GM20000 (cell line): ENCODE measurements at regions not wholly inside any gene's neighbourhood (a gene's known extent, or its start where the extent isn't known, plus 50 kb on each side); places are given as distances from the start of the nearest gene placed in this dataset.
"Not testable (repeated sequence)": the region's sequence is repeated elsewhere in the genome, so short reads cannot be mapped to it uniquely, and the experiment has no call there.

Source experiments
- DNase-seq: peaks from one replicate; pipeline ENCODE4 v3.0.0; 2012; ENCODE audit warnings: low spot score
- CTCF ChIP-seq: IDR thresholded peaks from 2 replicates; pipeline ENCODE4 v1.5.1; 2012; ENCODE audit warnings: mild to moderate bottlenecking, control low read depth; ENCODE audit errors: extremely low read depth, missing control alignments

DNA sequence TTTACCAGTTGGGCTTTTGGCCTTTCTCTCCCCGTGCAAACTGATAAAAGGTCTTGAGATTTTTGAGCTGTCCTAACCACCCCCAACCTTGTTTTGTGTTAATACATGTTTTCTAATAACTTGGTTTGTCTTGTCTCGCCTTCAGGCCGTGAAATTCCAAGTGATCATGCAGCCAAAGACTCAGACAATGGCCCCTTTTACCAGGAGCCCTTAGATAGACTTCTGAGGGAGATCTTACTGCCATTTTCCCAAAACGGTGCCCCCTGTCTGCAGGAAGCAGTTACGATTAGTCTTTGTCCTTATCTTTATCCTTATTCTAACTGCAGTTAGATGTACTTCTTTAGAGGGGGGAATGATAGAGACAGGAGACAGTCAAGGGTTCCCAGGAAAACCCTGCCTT lies 245.3 kb upstream of the HDX start:
- no peak for TF ChIP-seq CTCF
- no peak for DNase-seq

DNA sequence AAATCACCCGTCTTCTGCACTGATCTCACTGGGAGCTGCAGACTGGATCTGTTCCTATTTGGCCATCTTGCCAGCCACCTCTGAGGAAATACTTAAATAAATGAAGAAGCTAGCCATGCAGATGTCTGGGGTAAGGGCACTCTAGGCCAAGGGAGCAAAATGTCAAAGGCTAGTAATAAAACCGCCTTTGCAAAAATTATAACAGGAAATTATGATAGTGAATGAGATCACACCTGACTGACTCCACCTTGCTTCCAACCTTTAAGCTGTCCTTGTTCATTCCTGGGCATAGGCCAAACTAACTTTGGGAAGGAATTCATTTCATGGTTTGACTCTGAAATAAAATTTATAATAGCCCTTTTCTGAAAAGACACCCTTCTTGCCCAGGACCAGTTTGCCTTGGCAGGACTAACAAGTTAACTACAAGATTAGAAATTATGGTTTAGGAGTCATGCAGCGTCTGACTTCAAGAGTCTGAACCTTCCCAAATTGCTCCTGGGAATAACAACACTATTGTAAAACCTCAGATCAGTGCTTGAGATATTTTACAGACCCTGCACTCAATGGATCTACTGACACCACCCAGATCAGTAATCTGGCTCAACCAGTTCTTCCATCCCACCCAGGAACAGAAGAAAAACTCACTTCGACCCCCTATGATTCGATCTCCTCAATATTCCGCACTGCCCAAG lies 246.9 kb upstream of the HDX start:
- no peak for TF ChIP-seq CTCF
- no peak for DNase-seq

- no peak for TF ChIP-seq CTCF
- DNase-seq, result no peak
Measured at GRCh38 chrX:84760560-84760959, 243.1 kb upstream of the APOOL start.

- DNase-seq, result no peak
- TF ChIP-seq CTCF, result no peak
Measured at GRCh38 chrX:84796321-84796720, 207.4 kb upstream of the APOOL start.

- TF ChIP-seq CTCF, result no peak
- no peak for DNase-seq
Measured at GRCh38 chrX:84830836-84831235, 172.8 kb upstream of the APOOL start.

DNA sequence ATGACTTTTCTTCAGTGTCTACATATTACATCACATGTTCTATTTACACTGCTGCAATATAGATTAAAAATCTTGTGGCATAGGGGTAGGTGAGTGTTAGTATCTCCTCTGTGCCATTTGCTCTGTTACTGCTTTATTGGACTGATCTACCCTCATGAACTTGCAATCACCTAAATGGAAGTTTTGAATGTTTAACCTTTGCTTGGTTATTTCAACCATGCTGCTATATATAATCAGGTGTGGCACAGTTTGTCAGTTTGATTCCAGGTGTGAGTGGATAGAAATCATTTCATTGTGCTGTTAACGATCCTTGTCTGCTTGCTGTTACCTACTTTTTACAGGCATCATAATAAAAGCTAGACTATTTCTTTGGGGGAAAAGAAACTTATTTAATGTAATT lies 157.1 kb upstream of the APOOL start:
- DNase-seq, result not testable (repeated sequence)

GRCh38 chrX:84851183-84851582 lies 152.5 kb upstream of the APOOL start:
- not testable (repeated sequence) for DNase-seq

DNA sequence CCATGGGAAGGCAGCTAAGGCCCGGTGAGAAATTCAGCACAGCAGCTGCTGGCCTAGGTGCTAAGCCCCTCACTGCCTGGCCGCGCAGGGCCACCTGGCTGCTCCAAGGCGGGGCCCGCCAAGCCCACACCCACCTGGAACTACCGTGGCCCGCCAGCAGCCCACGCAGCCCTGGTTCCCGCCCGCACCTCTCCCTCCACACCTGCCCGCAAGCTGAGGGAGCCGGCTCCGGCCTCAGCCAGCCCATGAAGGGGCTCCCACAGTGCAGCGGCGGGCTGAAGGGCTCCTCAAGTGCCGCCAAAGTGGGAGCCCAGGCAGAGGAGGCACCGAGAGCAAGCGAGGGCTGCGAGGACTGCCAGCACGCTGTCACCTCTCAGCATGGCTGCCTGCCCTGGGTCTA lies 146.9 kb upstream of the APOOL start:
- not testable (repeated sequence) for DNase-seq

- DNase-seq, result not testable (repeated sequence)
Measured at GRCh38 chrX:84858771-84859170, 144.9 kb upstream of the APOOL start.

DNA sequence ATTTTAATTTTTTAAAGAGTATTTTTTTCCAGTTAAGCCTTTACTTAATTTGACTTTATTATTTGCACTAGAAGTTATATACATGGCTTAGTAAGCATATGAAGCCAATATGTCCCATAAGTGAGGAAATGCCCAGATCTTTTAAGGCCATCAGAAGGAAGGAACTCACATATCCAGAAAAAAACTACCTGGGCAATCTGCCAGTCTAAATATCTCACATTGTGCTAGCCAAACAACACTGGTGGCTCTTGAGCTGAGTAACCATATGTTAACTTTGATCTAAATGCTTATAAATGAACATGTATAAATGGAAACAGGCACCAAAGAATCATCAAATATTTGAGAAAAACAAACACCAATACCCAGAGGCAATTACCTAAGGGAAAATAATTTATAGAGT lies 138.6 kb upstream of the APOOL start:
- no peak for DNase-seq
- no peak for TF ChIP-seq CTCF

DNA sequence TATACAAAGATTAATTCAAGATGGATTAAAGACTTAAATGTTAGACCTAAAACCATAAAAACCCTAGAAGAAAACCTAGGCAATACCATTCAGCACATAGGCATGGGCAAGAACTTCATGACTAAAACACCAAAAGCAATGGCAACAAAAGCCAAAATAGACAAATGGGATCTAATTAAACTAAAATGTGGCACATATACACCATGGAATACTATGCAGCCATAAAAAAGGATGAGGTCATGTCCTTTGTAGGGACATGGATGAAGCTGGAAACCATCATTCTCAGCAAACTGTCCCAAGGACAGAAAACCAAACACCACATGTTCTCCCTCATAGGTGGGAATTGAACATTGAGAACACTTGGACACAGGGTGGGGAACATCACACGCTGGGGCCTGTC lies 133.4 kb upstream of the APOOL start:
- DNase-seq, result not testable (repeated sequence)

- DNase-seq, result not testable (repeated sequence)
Measured at GRCh38 chrX:84872160-84872771, 131.4 kb upstream of the APOOL start.
